ELF-1 (cell line): ENCODE measurements at regions not wholly inside any gene's neighbourhood (a gene's known extent, or its start where the extent isn't known, plus 50 kb on each side); places are given as distances from the start of the nearest gene placed in this dataset.

Source experiments
- DNase-seq: peaks from one replicate; pipeline ENCODE4 v3.0.0-alpha.2; 2016; ENCODE audit warnings: low read depth, low spot score

DNA sequence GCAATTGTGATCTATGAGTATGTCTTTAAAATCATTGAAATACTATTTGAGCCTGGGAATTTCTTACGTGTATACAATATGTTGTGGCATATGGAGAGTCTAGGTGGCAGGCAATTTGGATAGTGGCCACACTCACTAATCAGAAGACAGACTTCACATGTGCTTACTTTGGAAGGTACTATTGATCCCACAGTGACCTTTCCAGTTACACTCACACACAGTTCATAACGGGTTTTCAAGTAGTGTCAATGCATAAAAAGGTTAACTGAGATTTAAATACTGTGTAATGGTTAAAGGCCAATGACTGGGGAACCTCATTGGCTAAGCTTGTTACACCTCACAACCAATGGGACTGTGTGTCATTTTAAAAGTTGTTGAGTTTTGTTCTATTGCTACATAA lies 783.2 kb downstream of the RPA4 start:
- DNase-seq = no peak

DNA sequence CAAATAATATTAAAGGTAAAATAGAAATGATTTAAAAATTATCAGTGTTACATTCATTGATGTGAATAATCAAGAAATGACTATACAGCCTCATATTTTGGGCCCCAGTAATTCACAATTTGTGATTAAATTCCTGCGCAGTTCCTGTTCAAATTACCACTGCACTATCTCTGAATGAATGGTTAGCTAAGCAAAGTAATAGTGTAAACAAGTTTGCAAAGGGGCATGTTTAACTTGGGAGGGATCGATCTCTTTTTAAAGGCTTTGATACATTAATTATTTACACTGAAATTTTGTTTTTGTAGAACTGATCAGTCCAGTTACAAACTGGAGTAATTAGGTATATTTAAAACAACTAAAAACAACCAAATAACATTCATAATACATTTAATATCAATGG lies 784.4 kb downstream of the RPA4 start:
- DNase-seq = no peak

- no peak for DNase-seq
These were observed 788.4 kb downstream of the RPA4 start for GRCh38 chrX:97672138-97672537.

GRCh38 chrX:97672608-97673007 lies 788.9 kb downstream of the RPA4 start:
- no peak for DNase-seq

DNA sequence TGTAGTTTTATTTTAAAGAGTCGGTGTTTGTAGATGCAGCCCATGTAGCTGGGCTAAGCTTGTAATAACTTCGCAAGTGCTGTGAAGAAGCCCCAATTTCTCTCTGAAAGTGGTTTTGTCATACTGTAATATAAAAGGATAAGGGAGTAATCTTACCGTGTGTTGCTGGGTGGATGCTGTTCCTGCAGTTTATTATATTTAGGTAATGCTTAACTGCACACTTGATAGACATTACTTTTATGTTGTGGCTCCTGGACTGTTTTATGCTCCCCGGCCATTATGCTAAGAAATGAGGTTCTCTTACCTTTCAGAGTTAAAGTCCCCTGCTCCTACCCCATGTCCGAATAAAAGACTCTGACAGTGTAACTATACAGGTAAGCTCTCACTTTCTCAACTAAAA lies 789.4 kb downstream of the RPA4 start:
- DNase-seq = no peak

DNA sequence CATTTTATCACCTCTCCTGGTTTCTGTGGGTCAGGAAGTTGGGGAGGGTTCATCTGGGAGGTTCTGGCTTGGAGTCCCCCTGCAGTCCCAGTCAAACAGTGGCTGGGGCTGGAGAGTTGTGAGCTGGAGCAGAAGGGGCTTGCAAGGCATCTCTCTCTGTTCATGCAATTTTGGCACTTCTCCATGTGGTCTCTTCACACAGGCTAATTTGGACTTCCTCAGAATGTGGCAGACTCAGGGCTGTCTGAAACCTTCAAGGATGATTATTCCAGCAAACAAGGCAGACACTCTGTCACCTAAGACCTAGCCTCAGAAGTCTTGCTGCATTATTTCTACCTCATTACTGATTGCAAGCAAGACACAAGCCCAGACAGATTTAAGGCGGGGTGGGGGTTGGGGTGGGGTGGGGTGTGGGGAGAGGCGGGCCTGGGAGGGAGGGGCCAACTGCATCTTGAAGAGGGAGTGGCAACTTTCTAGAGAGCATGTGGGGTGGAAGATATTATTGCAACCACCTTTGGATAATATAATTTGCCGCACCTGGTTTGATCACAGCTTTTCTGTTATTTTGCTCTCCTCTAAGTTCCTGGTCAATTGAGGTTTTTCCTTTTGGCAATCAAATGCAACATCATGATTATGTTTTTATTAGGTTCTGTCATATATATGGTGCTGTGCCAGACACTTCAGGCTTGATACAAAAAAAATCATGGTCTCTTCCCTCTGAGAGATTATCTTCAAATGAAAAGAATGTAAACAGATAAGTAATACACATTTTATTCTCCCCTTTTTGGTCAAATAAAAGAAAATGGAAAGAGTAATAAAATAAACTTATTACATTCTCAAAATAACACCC lies 799.5 kb downstream of the RPA4 start:
- no peak for DNase-seq

DNA sequence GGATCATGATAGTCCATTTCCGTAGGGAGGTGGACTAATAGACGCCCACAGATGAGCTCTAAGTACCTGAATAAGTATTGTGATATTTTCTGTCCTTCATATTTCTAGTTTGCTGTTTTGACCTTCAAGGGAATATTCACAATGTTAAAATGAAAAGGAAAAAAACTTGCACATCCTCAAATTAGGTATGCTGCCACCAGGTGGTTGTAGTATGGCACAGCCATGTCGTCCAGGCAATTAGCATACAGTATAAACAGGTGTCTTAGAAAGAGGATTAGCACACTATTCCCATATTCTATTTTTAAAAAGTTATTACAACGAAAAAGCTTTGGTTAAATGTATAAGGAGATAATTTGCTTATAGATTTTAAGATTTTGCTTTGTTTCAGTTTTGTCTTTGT lies 802.0 kb downstream of the RPA4 start:
- no peak for DNase-seq

DNA sequence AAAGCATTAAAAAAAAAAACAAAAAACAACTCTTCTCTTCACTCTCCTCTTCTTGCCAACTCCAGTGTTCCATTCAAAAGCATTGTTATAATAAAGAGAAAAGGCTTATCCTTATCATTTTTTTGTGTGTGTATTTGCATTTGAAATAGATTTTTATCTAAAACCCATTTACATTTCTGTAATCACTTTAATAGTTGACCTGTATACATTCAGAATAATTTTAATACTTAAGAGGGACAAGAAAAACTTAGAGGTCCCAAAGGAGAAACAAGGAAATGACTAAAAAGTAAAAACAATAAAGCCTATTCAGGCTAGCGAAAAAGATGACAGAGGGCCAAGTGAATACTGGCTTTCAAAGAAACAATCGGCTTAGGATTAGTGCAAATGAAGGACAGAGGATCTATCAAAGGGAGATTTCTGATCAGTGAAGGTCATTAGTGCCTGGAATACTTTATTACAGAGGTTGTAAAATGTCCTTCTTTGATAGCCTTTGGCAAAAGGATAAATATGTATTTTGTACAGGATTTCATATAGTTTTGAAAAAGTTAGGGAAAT lies 808.3 kb downstream of the RPA4 start:
- no peak for DNase-seq

GRCh38 chrX:97692575-97692974 lies 808.9 kb downstream of the RPA4 start:
- no peak for DNase-seq

GRCh38 chrX:97700547-97700946 lies 816.8 kb downstream of the RPA4 start:
- DNase-seq = no peak

DNA sequence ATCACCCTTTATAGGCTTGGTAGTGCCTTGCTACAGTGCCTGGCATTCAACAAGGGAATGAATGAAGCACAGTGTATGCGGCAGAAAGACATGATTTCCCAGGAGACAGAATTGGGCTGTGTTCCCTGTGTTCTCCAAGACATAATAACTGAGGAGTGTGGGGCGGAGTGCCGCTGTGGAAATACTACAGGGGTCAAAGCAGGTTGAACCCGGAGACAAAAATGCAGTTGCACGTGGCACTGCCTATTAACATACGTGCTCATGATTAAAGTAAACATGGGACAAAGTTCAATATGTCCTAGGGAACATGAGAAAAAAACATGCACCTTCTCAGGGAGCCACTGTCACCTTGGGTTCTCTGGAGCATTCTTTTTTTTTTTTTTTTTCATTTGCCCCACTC lies 820.8 kb downstream of the RPA4 start:
- no peak for DNase-seq

DNA sequence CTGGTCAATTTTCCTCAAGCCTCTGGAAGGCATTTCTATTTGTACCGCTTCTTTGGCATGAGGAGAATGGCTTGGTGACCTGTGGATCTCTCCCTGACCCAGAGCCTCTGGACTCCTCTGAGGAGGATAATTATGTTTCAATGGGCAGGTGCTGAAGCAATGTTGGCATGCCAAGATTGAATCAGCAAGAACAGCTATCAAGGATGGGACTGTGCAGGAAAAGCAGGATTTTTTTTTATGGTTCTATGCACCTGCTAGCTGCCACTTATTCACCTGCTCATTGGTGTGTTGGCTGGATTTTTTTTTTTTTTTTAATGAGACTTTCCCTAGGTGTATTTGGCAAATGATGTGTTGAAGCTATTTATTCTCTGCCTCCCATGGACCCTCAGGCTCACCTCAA lies 821.2 kb downstream of the RPA4 start:
- no peak for DNase-seq

GRCh38 chrX:97705936-97706335 lies 822.2 kb downstream of the RPA4 start:
- DNase-seq = no peak

DNA sequence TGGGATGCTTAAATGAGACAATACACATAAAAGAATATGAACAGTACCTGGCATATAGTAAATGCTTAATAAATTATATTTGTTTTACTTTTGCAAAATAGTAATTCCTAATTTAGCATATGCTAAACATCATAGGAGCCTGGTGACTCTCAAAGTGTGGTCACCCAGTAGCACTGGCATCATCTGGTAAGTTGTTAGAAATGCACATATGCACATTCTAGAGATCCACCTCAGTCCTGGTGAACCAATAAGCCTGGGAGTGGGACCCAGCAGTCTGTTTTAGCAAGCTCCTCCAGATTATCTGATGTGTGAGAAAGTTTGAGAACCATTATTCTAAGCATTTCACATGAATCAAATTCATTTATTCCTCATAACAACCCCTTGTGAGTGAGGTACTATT lies 830.4 kb downstream of the RPA4 start:
- DNase-seq = no peak

DNA sequence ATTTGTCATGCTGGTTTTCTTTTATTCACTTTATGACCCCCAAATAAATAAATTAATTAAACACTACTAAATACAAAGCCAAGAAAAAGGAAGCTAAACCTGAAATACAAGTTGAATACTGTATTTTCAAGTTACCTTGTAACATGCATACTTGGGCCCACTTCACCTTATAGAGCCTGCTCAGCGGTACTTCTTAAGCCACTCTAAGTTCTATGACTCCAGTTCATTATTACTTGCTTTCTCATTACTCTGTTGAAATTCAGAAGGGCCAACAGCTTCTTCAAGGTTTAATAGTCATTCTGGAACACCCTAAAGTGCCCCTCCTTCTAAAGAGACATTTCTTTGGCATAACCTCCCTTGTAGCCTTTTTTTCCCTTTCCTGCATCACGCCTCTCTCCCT lies 844.5 kb downstream of the RPA4 start:
- no peak for DNase-seq

DNA sequence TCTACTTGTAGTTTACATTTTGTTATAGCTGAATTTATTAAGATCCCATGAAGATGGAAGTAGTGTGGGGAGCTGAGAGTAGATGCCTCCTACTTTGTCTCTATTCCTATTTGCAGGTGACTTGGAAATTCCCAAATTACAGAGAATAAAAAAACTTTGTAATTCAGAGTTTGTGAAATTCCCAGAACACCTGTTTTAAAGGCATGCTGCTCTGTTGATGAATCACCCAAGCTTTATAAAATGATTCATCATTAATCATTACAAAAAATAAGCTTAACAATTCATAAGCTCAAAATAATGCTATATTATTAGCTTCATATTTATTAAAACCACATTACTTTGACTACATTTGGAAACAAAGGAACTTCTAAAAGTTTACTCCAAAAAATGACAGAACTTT lies 856.3 kb downstream of the RPA4 start:
- no peak for DNase-seq

DNA sequence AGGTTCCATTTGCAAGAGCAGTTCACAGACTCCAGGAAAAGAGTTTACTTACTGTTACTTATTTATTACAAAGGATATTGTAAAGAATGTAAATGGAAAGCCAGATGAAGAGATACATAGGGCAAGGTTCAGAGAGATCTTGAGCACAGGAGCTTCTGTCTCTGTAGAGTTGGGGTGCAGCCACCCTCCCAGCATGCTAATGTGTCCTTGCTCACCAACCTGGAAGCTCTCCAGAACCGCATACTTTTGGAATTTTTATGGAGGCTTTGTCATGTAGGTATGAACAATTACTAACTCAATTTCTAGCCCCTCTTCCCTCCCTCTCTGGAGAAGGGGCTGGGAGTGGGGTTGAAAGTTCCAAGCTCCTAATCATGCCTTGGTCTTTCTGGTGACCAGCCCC lies 857.2 kb downstream of the RPA4 start:
- no peak for DNase-seq

- no peak for DNase-seq
These were observed 859.3 kb downstream of the RPA4 start for GRCh38 chrX:97743014-97743413.

DNA sequence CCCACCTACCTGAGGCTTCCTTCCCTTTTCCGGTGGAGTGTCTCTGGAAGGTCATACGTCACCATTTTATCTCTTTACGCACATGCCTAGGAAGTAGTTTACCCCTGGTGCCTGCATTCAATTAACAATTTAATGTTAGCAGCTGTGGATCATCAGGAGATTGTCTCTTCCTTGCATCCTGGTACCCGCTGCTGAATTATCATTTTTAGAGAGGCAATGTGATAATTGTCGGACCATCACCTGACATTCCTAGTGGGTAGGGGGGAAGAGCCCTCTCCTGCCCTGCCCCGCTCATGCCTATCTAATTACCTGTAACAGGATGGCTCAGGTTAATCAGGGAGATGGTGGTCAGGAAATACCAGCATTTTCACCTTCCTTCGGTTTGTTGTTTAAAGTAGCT lies 863.6 kb downstream of the RPA4 start:
- no peak for DNase-seq

GRCh38 chrX:97751016-97751415 lies 867.3 kb downstream of the RPA4 start:
- no peak for DNase-seq

DNA sequence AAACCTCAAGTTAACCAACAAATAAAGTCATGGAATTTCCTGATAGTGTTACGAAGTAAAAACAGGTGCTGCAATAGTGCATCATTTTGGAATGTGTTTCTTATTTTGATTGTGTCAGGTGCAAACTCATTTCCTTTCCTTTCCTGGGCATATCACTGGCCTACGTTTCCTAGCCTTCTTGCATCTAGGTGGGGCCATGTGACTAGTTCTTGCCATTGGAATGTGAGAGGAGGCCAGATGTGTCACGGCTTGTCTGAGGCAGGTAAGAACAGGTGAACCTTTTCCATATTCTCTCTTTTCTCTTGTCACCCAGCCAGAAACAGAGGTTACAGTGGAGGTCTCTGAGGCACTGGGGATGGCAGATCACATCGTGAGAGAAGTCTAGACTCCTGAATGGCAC lies 868.0 kb downstream of the RPA4 start:
- no peak for DNase-seq

GRCh38 chrX:97756879-97757278 lies 873.2 kb downstream of the RPA4 start:
- no peak for DNase-seq

GRCh38 chrX:97763391-97763790 lies 879.7 kb downstream of the RPA4 start:
- no peak for DNase-seq

DNA sequence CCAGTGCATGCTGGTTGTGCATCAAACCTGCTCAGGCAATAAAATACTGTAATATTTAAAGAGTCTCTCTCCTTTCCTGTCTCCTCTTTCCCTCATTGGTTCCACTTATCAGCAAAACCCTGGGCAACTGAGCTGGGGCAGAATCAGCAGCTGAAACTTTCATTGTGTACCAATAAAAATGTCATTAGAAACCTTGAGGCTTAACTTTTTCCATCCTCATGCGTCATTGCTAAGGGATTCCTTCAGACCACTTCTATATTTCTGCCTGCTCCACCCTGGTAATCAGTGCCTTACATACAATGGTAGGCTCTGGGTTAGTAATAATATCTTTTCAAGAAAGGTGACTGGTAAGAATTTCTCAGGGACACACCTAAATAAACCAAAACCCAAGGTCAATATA lies 880.3 kb downstream of the RPA4 start:
- DNase-seq = no peak
